HG03565 (cell line): ENCODE measurements at regions not wholly inside any gene's neighbourhood (a gene's known extent, or its start where the extent isn't known, plus 50 kb on each side); places are given as distances from the start of the nearest gene placed in this dataset.
A peak's percentile ranks its signal among the peaks of the same experiment; 100 is the strongest.

ENCODE experiments used
- ATAC-seq: cut with Tn5 transposase; IDR thresholded peaks from one replicate; pipeline ENCODE4 v1.9.1; 2021; ENCODE audit warnings: mild to moderate bottlenecking, moderate library complexity; ENCODE audit not compliant: unreplicated experiment

- peak; percentile 98 for ATAC-seq
These were observed 563.5 kb downstream of the PDCD6IP start for GRCh38 chr3:34361921-34362320.

DNA sequence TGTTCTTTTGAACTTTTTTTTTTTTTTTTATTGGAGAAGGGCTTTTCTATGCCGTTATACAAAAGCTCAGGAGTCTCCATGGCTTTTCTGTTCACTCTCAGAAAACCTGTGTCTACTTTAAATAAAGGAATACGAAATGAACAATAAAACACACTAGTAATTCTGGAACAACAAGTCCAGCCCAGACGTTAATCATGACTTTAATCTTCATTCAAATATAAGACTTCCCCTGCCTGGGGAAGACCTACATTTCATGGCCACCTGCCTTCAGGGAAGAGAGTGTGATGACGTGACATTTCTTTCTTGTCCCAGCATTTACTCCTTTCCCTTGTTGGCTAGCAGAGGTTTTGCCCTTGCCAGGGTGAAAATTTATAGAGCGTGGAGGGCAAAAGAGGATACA lies 564.5 kb downstream of the PDCD6IP start:
- no peak for ATAC-seq

- ATAC-seq, result no peak
These were observed 565.5 kb downstream of the PDCD6IP start for GRCh38 chr3:34363881-34364280.

DNA sequence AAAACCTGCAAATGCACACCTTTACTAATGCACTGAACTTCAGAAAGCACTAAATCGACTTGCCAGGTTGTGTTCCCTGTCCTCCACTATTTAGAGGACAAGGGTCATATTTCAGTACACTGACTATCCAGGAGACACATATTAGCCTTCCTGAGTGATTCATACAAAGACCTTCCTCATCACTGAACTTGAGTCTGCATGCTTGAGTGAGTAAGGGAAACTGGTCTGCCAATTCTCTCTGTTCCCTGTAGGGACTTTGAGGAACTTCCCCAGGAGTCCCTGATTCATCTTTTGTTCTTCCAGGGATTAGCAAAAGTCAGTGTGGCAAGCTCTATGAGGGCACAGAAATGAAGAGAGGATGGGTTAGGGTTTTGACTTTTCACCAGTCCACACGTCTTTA lies 565.9 kb downstream of the PDCD6IP start:
- no peak for ATAC-seq

GRCh38 chr3:34365231-34365630 lies 566.8 kb downstream of the PDCD6IP start:
- no peak for ATAC-seq

GRCh38 chr3:34365771-34366170 lies 567.3 kb downstream of the PDCD6IP start:
- no peak for ATAC-seq

DNA sequence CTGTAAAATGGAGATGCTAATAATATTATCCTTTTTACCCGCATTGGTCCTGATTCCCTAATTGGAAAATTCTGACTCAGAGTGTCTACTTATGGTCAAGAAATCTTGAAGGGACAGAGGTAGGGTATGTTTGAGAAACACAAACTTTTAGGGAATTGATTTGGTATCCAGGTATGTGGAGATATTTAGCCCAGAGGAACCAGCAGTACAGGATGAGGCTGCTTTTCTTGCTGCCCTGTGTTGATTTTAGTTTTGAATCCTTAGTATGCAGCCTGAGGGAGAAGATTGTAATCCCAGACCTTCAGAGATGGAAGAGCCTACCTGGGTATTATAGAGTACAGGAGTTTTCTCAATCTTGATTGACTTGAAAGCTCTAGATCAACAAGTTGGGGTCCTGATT lies 569.1 kb downstream of the PDCD6IP start:
- ATAC-seq, result no peak

GRCh38 chr3:34374521-34374920 lies 576.1 kb downstream of the PDCD6IP start:
- no peak for ATAC-seq

GRCh38 chr3:34376691-34377090 lies 578.3 kb downstream of the PDCD6IP start:
- no peak for ATAC-seq

GRCh38 chr3:34377961-34378360 lies 579.5 kb downstream of the PDCD6IP start:
- ATAC-seq, result no peak

GRCh38 chr3:34381243-34381642 lies 582.8 kb downstream of the PDCD6IP start:
- ATAC-seq, result no peak

- no peak for ATAC-seq
These were observed 584.4 kb downstream of the PDCD6IP start for GRCh38 chr3:34382859-34383258.

GRCh38 chr3:34386309-34386708 lies 587.9 kb downstream of the PDCD6IP start:
- ATAC-seq, result no peak

DNA sequence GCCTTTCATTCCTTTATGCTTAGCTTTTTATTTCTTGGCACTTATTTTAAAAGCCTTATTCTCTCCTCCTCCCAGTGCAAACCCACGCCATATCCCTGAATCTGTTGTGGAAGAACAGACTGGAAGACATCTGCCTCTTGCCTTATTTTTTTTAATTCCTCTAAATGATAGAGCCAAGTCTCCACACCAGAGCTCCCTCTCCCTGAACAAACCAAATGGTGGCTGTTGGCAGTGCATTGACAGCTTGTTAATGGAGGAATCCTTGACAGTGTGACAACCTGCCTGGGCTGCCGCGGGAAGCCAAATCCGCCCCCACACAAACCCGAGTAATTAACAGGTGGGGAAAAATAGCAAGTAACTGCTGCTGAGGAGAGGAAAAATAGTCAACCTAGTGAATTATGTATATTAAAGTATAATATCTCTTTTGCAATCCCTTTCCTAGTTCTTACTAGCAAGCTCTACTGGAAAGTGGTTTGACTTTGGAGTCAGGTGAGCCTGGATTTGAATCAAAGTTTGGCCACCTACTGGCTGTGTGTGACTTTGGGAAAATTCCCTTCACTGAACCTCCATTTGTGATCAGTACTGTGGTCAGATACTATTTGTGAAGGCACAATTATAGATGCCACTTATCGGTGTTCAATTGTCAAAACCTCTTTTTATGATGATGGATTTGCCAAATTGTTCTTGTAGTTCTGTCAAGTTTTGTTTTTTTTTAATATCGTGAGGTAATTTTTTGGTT lies 589.6 kb downstream of the PDCD6IP start:
- ATAC-seq, result no peak

DNA sequence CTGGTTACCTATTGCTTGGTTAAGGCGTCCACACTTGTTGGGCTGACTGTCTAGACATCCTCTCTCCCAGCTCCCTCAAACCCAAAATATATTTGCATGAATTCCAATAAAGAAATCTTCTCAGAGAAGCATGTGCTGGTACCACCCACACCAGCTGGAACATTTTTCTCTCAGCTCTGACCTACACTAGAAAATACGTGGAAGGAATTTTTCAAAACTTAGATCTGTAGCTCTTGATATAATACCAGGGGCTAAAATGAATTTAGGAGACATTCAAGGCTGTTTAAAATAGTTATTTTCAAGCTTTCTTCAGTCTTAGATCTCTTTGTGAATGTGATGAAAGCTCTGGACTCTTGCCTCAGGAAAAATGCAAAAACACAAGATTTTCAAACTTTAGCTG lies 590.4 kb downstream of the PDCD6IP start:
- ATAC-seq, result no peak

GRCh38 chr3:34394978-34395748 lies 596.7 kb downstream of the PDCD6IP start:
- no peak for ATAC-seq

GRCh38 chr3:34396288-34396687 lies 597.9 kb downstream of the PDCD6IP start:
- ATAC-seq, result no peak

- no peak for ATAC-seq
These were observed 598.5 kb downstream of the PDCD6IP start for GRCh38 chr3:34396956-34397355.

- no peak for ATAC-seq
These were observed 601.0 kb downstream of the PDCD6IP start for GRCh38 chr3:34399401-34399800.

GRCh38 chr3:34405159-34405558 lies 606.7 kb downstream of the PDCD6IP start:
- no peak for ATAC-seq

- no peak for ATAC-seq
These were observed 608.9 kb downstream of the PDCD6IP start for GRCh38 chr3:34407281-34407680.

- no peak for ATAC-seq
These were observed 609.7 kb downstream of the PDCD6IP start for GRCh38 chr3:34408088-34408487.
